HepG2 (cell line): ENCODE measurements at regions not wholly inside any gene's neighbourhood (a gene's known extent, or its start where the extent isn't known, plus 50 kb on each side); places are given as distances from the start of the nearest gene placed in this dataset.

Experiments used
- HMG20A ChIP-seq: IDR thresholded peaks from 2 replicates; pipeline ENCODE4 v1.6.1; 2016; ENCODE audit warnings: borderline replicate concordance
- ZC3H13 ChIP-seq: sonication (generic); formaldehyde crosslinking; IDR thresholded peaks from 2 replicates; pipeline ENCODE4 v1.8.1; 2023; ENCODE audit warnings: mild to moderate bottlenecking, missing genetic modification reagents, moderate library complexity
- ZNF350 ChIP-seq: sonication (generic); formaldehyde crosslinking; IDR thresholded peaks from 2 replicates; pipeline ENCODE4 v1.4.0; 2020; ENCODE audit warnings: mild to moderate bottlenecking, low read depth, missing genetic modification reagents, borderline replicate concordance
- ZNF749 ChIP-seq: sonication (generic); formaldehyde crosslinking; IDR thresholded peaks from 2 replicates; pipeline ENCODE4 v1.8.0; 2022; ENCODE audit warnings: mild to moderate bottlenecking, missing genetic modification reagents, moderate library complexity, borderline replicate concordance
- TF ChIP-seq, protein P1 (sequence below): sonication (generic); formaldehyde crosslinking; IDR thresholded peaks from 2 replicates; pipeline ENCODE4 v1.4.0; 2020; ENCODE audit warnings: missing genetic modification reagents
- TF ChIP-seq, protein P2 (sequence below): IDR thresholded peaks from 2 replicates; pipeline ENCODE4 v1.6.1; 2012; ENCODE audit warnings: low read depth, low read length, improper control_type of control experiment
- TF ChIP-seq, protein P3 (sequence below): sonication (generic); formaldehyde crosslinking; IDR thresholded peaks from 2 replicates; pipeline ENCODE4 v1.4.0; 2020; ENCODE audit warnings: mild to moderate bottlenecking, missing genetic modification reagents
- TF ChIP-seq, protein P4 (sequence below): sonication (generic); formaldehyde crosslinking; IDR thresholded peaks from 2 replicates; pipeline ENCODE4 v1.4.0; 2020; ENCODE audit warnings: missing genetic modification reagents; ENCODE audit errors: not compliant biosample characterization

DNA sequence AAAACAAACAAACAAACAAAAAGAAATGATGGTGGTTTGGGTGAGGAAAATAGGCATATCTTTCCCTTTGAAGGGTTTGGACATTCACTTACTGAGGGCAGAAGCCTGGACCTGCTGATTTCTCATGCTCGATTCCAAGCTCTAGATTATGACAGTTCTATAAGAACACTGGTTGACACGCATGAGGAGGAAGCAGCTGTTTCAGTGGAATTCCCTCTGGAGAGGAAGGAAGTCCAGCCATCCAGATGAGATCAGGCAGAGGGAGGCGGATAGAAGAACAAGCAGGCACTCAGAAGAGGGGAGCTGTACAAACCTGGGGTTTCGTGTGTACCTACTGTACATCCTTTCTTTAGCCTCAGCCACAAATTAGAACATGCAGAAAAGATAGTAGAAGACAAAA is 691.9 kb downstream of the INHBA start (continued):
- TF ChIP-seq, protein P1, sequence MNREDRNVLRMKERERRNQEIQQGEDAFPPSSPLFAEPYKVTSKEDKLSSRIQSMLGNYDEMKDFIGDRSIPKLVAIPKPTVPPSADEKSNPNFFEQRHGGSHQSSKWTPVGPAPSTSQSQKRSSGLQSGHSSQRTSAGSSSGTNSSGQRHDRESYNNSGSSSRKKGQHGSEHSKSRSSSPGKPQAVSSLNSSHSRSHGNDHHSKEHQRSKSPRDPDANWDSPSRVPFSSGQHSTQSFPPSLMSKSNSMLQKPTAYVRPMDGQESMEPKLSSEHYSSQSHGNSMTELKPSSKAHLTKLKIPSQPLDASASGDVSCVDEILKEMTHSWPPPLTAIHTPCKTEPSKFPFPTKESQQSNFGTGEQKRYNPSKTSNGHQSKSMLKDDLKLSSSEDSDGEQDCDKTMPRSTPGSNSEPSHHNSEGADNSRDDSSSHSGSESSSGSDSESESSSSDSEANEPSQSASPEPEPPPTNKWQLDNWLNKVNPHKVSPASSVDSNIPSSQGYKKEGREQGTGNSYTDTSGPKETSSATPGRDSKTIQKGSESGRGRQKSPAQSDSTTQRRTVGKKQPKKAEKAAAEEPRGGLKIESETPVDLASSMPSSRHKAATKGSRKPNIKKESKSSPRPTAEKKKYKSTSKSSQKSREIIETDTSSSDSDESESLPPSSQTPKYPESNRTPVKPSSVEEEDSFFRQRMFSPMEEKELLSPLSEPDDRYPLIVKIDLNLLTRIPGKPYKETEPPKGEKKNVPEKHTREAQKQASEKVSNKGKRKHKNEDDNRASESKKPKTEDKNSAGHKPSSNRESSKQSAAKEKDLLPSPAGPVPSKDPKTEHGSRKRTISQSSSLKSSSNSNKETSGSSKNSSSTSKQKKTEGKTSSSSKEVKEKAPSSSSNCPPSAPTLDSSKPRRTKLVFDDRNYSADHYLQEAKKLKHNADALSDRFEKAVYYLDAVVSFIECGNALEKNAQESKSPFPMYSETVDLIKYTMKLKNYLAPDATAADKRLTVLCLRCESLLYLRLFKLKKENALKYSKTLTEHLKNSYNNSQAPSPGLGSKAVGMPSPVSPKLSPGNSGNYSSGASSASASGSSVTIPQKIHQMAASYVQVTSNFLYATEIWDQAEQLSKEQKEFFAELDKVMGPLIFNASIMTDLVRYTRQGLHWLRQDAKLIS (CRISPR knock-in tag): no peak
- TF ChIP-seq, protein P2, sequence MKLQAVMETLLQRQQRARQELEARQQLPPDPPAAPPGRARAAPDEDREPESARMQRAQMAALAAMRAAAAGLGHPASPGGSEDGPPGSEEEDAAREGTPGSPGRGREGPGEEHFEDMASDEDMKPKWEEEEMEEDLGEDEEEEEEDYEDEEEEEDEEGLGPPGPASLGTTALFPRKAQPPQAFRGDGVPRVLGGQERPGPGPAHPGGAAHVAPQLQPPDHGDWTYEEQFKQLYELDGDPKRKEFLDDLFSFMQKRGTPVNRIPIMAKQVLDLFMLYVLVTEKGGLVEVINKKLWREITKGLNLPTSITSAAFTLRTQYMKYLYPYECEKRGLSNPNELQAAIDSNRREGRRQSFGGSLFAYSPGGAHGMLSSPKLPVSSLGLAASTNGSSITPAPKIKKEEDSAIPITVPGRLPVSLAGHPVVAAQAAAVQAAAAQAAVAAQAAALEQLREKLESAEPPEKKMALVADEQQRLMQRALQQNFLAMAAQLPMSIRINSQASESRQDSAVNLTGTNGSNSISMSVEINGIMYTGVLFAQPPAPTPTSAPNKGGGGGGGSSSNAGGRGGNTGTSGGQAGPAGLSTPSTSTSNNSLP: no peak
- TF ChIP-seq ZC3H13 (CRISPR knock-in tag): no peak
- TF ChIP-seq, protein P3, sequence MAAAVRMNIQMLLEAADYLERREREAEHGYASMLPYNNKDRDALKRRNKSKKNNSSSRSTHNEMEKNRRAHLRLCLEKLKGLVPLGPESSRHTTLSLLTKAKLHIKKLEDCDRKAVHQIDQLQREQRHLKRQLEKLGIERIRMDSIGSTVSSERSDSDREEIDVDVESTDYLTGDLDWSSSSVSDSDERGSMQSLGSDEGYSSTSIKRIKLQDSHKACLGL (CRISPR knock-in tag): no peak
- no peak for TF ChIP-seq HMG20A (CRISPR knock-in tag)
- no peak for TF ChIP-seq ZNF749 (CRISPR knock-in tag)
- TF ChIP-seq ZNF350 (CRISPR knock-in tag): no peak
- TF ChIP-seq, protein P4, sequence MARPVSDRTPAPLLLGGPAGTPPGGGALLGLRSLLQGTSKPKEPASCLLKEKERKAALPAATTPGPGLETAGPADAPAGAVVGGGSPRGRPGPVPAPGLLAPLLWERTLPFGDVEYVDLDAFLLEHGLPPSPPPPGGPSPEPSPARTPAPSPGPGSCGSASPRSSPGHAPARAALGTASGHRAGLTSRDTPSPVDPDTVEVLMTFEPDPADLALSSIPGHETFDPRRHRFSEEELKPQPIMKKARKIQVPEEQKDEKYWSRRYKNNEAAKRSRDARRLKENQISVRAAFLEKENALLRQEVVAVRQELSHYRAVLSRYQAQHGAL (CRISPR knock-in tag): no peak
